Left lung (tissue), 4 donors: ENCODE measurements at regions not wholly inside any gene's neighbourhood (a gene's known extent, or its start where the extent isn't known, plus 50 kb on each side); places are given as distances from the start of the nearest gene placed in this dataset.
"Not testable (repeated sequence)": the region's sequence is repeated elsewhere in the genome, so short reads cannot be mapped to it uniquely, and the experiment has no call there.

Source experiments
- ATAC-seq: fragments of 200-7000 bp; cut with Tn5 transposase; one replicate; pipeline ENCODE4 v1.9.1; 2020; ENCODE audit warnings: moderate library complexity
- DNase-seq, 4 donors: peaks; one replicate each; pipeline ENCODE4 v3.0.0-alpha.2; 2013 to 2020
- H3K27ac ChIP-seq, 2 donors: fragments of 200-600 bp; sonication (generic) in 1 of 2; one replicate each; pipeline versions ENCODE4 v1.5.0 to v1.8.0; 2020 to 2021
- H3K27me3 ChIP-seq, 2 donors: fragments of 200-600 bp; sonication (generic) in 1 of 2; one replicate each; pipeline versions ENCODE4 v1.5.0 to v1.8.0; 2020 to 2021
- H3K36me3 ChIP-seq, 2 donors: fragments of 200-600 bp; sonication (generic) in 1 of 2; one replicate each; pipeline versions ENCODE4 v1.5.0 to v1.8.0; 2020 to 2021
- H3K4me1 ChIP-seq, 2 donors: fragments of 200-600 bp; one replicate each; pipeline ENCODE4 v1.8.0; 2021
- H3K4me3 ChIP-seq, 2 donors: fragments of 200-600 bp; sonication (generic) in 1 of 2; one replicate each; pipeline versions ENCODE4 v1.5.0 to v1.8.0; 2020 to 2021; ENCODE audit warnings: mild to moderate bottlenecking in 1 of 2
- H3K9me3 ChIP-seq, 2 donors: fragments of 200-600 bp; sonication (generic) in 1 of 2; one replicate each; pipeline versions ENCODE4 v1.5.0 to v1.8.0; 2020 to 2021
- intact Hi-C, 2 donors: fragments of 100-400 bp; cut with DNase I; formaldehyde crosslinking; loops; one replicate each; pipeline versions ENCODE4 v1.11.2 to v1.14.2; 2022
- TF ChIP-seq, protein P1 (sequence below), 2 donors: fragments of 200-600 bp; sonication (generic) in 1 of 2; IDR thresholded peaks; one replicate each; pipeline versions ENCODE4 v1.5.0 to v1.8.0; 2021; ENCODE audit warnings: antibody characterized with exemption in 2 of 2
- donor health status: DM: no; HTN: yes; CAD: no.
- donor health status: DM: no; HTN: no; CAD: no.

DNA sequence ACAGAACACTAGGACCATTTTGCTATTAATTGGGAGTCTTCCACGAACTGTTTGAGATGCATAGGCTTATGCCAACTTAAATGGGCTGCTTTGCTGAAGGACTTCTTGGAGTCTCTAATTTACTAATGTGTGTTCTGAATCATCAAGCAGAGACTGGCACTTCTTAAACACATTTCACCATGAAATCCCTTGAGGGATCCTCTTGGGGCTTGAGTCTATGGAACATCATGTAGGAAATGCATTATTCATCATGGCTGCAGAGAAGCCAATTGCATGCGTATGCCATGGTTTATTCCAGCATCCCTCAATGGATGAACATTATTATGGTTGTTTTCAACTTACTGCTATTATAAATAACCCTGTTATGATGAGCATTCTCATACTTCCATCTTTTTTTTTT, 73.4 kb downstream of the FGD2 start:
- Histone ChIP-seq H3K4me3 (no peak overlapping the region), H3K4me1 (peaks cover 9 to 18% of the 10 kb centered on the region in 2 donors), H3K36me3 (no peaks in the 10 kb centered on the region), H3K27ac (no peak overlapping the region), H3K27me3 (no peaks in the 10 kb centered on the region), H3K9me3 (no peaks in the 10 kb centered on the region)
- DNase-seq: no peak
- TF ChIP-seq, protein P1, sequence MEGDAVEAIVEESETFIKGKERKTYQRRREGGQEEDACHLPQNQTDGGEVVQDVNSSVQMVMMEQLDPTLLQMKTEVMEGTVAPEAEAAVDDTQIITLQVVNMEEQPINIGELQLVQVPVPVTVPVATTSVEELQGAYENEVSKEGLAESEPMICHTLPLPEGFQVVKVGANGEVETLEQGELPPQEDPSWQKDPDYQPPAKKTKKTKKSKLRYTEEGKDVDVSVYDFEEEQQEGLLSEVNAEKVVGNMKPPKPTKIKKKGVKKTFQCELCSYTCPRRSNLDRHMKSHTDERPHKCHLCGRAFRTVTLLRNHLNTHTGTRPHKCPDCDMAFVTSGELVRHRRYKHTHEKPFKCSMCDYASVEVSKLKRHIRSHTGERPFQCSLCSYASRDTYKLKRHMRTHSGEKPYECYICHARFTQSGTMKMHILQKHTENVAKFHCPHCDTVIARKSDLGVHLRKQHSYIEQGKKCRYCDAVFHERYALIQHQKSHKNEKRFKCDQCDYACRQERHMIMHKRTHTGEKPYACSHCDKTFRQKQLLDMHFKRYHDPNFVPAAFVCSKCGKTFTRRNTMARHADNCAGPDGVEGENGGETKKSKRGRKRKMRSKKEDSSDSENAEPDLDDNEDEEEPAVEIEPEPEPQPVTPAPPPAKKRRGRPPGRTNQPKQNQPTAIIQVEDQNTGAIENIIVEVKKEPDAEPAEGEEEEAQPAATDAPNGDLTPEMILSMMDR (IDR thresholded peaks at IDR 0.05): no peak
- intact Hi-C loops: no loop called here
- ATAC-seq: no peak

DNA sequence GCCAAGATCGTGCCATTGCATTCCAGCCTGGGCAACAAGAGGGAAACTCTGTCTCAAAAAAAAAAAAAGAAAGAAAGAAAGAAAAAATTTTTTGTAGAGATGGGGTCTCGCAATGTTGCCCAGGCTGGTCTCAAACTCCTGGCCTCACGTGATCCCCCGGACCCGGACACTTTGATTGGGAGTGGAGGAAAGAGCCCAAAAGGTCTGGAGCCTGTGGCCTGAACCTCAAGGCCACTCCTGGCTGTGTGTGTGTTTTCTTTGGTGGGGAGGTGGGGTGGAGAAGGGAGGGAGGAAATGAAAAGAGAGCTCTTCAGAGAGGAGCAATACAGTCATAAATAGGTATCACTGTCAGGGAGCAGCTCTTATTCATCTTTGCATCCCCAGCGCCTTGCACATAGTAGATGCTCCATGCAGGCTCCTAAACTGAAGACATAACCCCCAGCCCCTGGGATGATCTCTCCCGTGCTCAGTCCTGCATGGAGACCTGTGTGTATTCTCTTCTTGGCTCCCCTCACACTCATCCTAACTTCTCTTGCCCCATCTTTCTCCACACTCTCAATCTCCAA, 75.7 kb downstream of the FGD2 start:
- intact Hi-C loops: no loop called here
- H3K27ac ChIP-seq: no peak overlapping the region
- H3K4me1 ChIP-seq: peaks cover 9 to 39% of the 10 kb centered on the region in 2 donors
- H3K36me3 ChIP-seq: no peaks in the 10 kb centered on the region
- no peak for ATAC-seq
- TF ChIP-seq, protein P1 (IDR thresholded peaks at IDR 0.05): no peak
- DNase-seq: no peak
- no peaks in the 10 kb centered on the region for H3K27me3 ChIP-seq
- no peak overlapping the region for H3K4me3 ChIP-seq
- H3K9me3 ChIP-seq: no peaks in the 10 kb centered on the region

DNA sequence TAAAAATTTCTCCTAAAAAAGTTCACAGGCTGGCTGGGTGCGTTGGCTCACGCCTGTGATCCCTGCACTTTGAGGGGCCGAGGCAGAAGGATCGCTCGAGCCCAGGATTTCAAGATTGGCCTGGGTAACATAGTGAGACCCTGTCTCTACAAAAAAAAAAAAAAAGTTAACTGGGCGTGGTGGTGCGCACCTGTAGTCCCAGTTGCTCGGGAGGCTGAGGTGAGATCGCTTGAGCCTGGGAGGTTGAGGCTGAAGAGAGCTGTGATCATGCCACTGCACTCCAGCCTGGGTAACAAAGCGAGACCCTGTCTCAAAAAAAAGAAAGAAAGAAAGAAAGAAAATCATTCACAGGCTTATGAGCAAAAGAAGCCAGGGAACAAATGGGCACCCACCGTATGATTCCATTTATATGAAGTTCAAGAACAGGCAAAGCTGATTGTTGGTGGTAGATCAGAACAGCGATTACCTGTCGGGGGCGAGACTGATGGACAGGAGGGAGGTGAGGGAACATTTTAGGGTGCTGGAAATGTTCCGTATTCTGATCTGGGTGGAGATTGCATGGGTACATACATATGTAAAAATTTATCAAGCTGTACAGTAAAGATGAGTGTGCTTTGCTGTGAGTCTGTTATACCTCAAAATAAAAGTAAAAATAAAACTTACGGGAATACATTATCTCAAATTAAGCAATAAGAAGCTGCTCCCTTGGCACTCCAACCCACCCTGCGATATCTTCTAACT, 77.1 kb downstream of the FGD2 start:
- intact Hi-C loops: no loop called here
- H3K36me3 ChIP-seq: no peaks in the 10 kb centered on the region
- no peak for DNase-seq

DNA sequence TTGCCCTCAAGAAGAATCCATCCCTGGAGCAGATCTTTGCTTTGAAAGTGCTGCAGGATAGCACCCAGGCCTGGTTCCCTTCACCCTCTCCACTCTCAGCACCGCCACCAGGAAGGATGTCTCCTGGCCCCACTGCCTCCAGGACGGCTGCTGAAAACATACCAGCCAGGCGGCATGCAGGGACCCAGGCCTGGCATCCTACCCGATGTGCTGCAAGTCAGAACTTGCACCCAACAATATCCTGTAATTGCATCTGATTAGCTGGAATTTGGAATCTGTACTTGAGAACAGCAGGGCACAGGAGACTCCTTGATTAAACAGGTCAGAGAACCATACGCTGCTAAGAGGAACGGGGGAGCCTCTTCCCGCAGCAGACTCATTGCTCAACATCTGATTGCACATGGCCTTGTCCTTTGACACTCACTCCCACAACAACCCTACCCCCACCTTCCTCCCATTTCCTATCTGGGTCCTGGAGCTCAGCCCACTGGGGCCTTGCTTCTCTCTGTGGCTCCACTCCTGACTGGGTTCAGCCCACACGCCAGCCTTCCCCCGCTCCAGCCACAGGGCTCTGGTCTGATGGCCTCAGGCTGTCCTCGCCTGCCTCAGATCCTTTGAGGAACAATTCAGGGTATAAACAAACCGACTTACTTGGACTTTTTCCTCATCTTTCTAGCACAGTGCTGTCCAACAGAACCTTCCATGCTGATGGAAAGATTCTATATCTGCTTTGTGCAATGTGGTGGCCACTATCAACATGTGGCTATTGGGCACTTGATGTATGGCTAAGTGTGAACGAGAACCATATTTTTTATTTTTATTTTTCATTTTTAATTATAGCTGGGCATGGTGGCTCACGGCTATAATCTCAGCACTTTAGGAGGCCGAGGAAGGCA, 78.0 kb downstream of the FGD2 start:
- Histone ChIP-seq H3K4me3 (no peak overlapping the region), H3K27me3 (no peaks in the 10 kb centered on the region), H3K27ac (peak overlapping the region; percentile 3 to 87), H3K9me3 (no peaks in the 10 kb centered on the region), H3K4me1 (peaks cover 9 to 42% of the 10 kb centered on the region in 2 donors), H3K36me3 (no peaks in the 10 kb centered on the region)
- peak; percentile 93 for ATAC-seq
- intact Hi-C loops: no loop called here
- TF ChIP-seq, protein P1 (IDR thresholded peaks at IDR 0.05): no peak
- DNase-seq: peak; percentile 28 to 91 (median 74)

More for the DNA sequence above, 77.1 kb downstream of the FGD2 start:
- TF ChIP-seq, protein P1 (IDR thresholded peaks at IDR 0.05): no peak
- Histone ChIP-seq H3K27me3 (no peaks in the 10 kb centered on the region), H3K4me3 (no peak overlapping the region), H3K4me1 (peaks cover 9 to 42% of the 10 kb centered on the region in 2 donors), H3K27ac (peak overlapping the region in 1 of 2 donors; percentile 87), H3K9me3 (no peaks in the 10 kb centered on the region)
- ATAC-seq: no peak

DNA sequence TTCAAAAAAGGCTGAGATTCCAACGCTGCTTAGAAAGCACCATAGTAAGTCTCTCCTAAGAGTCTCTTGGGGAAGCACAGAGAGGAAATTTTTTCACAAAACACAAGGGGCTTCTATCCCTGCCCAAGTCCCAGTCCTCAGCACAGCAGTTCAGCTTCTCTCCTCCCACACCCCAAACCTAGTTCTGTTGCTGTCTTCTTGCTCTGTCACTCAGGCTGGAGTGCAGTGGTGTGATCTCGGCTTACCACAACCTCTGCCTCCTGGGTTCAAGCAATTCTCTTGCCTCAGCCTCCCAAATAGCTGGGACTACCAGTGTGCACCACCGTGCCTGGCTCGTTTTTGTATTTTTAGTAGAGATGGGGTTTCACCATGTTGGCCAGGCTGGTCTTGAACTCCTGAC, 79.2 kb downstream of the FGD2 start:
- ATAC-seq, H3K36me3 ChIP-seq, H3K9me3 ChIP-seq, H3K27me3 ChIP-seq, H3K4me3 ChIP-seq, intact Hi-C loops, DNase-seq: not testable (repeated sequence)
- Histone ChIP-seq H3K27ac (peak overlapping the region in 1 of 2 donors; percentile 87), H3K4me1 (peaks cover 9 to 42% of the 10 kb centered on the region in 2 donors)
